NCI-H1930 (cell line): ENCODE measurements at regions not wholly inside any gene's neighbourhood (a gene's known extent, or its start where the extent isn't known, plus 50 kb on each side); places are given as distances from the start of the nearest gene placed in this dataset.

Experiments used
- DNase-seq, 2 experiments: peaks; one replicate each; lab custom pipeline; 2025; lab: John Stamatoyannopoulos, UW

DNA sequence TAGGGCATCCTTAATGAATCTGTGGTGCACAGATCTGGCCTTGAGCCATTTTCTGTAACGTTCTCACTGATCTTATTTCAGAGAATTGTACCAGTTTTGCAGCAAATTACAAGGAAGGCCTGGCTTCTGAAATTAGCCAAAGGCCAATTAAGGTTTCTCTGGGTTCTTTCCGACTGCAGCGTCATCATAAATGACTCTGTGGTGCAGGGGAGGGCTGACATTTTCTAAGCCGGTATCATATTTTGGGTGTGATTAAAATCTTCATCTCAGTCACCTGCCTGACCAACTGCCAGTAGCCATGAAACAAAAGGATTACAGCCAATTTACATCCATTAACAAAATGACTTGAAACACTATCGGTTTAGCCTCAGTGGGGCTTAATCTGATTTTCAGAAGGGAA, 363.7 kb downstream of the ADRA2A start:
- DNase-seq: no peak

- no peak for DNase-seq
Measured at GRCh38 chr10:111445667-111446066, 368.8 kb downstream of the ADRA2A start.

DNA sequence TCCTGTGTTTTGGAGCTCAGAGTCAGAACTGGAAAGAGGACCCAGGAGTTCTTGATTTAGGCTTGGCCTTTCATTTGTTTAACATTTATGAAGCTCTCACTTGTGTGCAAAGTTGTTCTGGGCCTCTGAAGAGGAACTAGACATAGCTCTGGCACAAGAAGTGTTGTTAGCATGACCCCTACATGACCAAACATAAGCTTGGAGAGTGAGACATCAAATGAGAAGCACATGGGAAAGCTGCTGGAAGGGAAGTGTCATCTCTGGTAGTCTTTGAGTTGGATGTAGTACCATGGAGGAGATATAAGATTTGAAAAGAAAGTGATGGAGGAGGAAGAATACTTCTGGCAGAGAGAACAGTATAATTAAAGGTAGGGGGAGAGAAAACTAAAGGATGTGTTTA, 370.1 kb downstream of the ADRA2A start:
- DNase-seq: no peak

GRCh38 chr10:111452153-111452552, 375.3 kb downstream of the ADRA2A start:
- DNase-seq: no peak

DNA sequence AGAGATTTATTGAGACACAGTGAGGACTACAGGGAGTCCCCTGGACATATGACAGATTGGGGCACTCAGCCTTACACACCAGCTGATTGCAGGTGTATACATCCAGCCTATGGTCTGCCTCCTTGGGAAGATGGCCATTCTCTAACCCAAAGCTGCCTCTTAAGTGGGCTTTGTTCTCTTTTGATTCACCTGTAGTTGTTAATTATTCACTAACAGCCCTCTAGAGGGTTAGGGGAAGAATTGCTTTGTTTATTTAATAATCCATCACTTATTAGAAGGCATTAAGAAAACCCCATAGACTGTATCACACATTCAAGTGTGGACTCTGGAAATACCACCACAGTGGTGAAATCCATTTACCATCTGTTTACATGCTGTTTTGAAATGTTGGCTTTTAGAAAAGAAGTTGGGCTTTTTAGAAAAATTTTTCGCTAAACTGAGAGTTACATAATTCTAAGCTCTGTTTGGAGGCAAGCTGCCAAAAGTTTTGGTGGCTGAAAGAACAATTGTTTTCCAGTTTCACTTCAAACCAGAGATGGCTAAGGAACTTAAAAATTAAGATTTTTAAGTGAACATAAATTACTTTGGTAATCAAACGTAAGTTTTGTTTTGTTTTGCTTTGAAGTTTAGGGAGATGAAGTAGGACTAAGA, 379.1 kb downstream of the ADRA2A start:
- DNase-seq: no peak

DNA sequence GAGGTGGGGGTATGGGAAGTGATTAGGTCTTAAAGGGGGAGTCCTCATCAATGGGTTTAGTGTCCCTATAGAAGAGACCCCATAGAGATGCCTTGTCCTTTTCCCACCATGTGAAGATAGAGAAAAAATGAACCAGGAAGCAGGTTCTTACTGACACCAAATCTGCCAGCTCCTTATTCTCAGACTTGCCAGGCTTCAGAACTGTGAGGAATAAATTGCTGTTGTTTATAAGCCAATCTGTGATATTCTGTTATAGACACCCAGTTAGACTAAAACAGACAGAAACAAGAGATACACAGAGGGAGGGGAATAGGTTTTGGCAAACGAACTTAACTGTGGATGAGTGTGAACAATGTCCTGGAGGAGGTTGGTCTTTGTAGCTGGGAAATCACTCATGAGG, 381.4 kb downstream of the ADRA2A start:
- DNase-seq: no peak

- no peak for DNase-seq
Measured at GRCh38 chr10:111459967-111460366, 383.1 kb downstream of the ADRA2A start.

DNA sequence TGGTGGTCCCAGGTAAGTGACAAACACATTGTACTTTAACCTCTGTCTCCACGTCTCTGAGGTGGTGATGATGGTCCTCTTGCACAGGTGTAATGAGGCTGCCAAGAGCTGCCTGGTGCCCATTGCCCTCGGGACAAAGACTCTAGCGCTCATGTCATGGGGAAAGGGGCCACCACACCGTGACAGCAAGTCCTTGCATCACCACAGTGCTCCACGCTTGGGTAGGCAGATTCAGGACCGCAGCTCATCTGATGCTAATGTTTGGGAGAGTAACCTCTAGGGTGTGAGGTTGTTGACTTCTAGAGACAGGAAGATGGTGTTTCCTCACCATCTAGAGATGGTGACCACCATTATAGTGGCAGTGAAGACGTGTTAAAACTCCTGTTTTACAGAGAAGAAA, 395.6 kb downstream of the ADRA2A start:
- DNase-seq: no peak

DNA sequence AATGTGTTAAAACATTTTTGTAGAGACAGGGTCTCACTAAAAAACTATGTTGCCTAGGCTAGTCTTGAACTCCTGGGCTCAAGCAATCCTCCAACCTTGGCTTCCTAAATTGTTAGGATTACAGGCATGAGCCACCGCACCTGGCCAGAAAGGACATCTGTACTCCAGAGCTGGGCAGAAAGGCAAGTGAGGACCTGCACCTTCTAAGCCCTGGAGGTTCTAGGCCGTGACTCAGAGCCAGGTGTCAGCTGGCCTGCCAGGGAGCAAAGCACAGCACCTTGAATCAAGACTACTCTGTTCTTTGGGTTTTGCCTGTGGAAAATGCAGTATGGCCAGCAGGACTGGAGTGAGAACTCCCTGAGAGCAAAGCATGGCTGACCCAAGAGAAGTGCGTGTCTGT, 396.5 kb downstream of the ADRA2A start:
- no peak for DNase-seq

DNA sequence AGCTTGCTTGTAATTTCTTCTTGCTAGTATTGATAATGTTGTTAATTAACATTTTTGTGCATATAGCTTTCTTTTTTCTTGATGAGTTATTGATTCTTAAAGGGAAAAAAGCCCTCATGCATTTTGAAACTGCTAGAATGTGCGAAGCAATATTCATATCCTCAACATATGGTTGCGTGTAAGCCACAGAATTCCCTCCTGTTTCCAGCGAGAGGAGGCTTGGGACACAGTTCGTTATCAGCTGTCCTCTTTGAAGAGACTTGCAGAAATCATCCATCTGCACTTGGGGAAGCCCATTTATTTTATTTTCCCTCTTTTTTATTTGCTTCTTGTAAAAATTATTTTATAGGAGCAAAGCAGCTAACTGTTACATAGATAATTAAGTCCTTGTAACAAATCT, 398.0 kb downstream of the ADRA2A start:
- no peak for DNase-seq

GRCh38 chr10:111475720-111476119, 398.9 kb downstream of the ADRA2A start:
- DNase-seq: no peak

- DNase-seq: no peak
Measured at GRCh38 chr10:111478651-111479050, 401.8 kb downstream of the ADRA2A start.

DNA sequence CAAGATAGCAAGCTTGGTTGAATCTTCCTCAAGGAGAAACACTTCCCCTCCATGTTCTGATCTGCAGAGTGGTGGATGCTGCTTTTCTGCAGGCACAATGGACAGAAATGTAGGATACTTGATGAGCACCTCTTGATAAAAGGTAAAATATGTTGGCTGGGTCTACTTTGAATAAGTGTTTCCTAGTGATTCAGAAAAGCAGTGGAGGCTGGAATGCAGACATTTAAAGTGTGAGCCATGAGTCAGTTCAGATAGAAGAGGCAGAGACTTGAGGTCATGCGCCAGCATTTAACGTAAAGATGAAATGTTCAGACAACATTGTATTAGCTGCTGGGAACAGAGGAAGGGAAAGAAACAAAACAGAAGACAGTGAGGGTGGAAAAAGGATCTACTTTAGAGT, 403.1 kb downstream of the ADRA2A start:
- no peak for DNase-seq

- DNase-seq: no peak
Measured at GRCh38 chr10:111481261-111481826, 404.5 kb downstream of the ADRA2A start.

- no peak for DNase-seq
Measured at GRCh38 chr10:111481866-111482265, 405.0 kb downstream of the ADRA2A start.

DNA sequence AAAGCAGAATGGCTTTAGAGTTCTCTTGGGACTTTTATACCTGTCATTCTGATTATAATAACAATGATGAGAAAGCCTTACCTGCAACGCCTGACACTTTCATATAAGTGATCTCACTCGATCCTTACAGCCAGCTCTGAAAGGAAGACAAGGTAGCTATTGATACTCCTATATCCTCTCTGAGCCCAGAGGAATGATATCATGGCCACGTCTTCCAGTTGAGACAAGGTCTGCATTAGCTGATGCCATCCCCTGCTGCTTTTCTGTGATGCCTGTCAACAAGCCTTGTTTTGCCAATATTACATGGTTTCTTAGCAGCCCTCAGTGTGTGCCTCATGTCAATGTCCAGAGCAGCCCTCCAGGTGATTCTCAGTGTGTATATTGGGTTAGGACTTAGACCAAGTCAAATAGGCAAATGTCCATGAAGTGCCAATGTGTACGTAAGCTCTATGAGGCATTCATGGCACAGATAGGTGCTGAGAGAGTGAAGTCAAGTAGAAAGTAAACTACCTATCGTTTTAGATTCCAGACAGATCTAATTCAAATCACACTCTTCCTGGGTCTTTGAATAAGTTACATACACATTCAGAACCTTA, 405.9 kb downstream of the ADRA2A start:
- DNase-seq: no peak

GRCh38 chr10:111485767-111486166, 408.9 kb downstream of the ADRA2A start:
- DNase-seq: no peak

GRCh38 chr10:111486346-111486745, 409.5 kb downstream of the ADRA2A start:
- DNase-seq: no peak

- DNase-seq: no peak
Measured at GRCh38 chr10:111488668-111489067, 411.8 kb downstream of the ADRA2A start.

DNA sequence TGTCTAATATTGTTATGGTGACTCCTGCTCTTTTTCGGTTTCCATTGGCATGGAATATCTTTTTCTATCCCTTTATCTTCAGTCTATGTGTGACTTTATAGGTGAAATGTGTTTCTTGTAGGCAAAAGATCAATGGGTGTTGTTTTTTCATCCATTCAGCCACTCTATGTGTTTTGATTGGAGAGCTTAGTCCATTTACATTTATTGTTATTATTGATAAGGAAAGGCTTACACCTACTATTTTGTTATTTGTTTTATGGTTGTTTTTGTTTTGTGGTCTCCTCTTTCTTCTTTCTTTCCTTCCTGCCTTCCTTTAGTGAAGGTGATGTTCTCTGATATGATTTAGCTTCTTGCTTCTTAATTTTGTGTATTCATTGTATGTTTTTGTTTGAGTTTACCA, 414.3 kb downstream of the ADRA2A start:
- DNase-seq: no peak

- DNase-seq: no peak
Measured at GRCh38 chr10:111493024-111493625, 416.3 kb downstream of the ADRA2A start.

DNA sequence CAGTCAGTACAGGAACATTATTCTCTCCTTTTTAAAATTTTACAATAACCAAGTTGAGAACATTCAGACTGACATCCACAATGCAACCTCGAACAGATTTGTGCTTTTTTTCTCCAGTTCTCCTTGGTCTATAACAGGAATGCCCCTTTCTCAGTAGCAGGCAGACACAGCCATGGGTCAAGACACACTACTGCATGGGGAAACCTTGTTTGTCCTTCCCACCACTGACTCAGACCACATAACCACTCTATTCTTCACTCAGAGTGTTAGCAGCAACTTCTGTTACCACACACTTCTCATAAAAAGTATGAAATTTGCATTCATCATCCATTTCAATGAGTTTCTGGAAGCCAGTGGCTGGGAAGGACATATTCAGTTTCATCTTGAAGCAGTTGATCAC, 421.7 kb downstream of the ADRA2A start:
- no peak for DNase-seq

- no peak for DNase-seq
Measured at GRCh38 chr10:111504376-111504775, 427.5 kb downstream of the ADRA2A start.
